Epithelial cell of proximal tubule (primary cell): ENCODE measurements at regions not wholly inside any gene's neighbourhood (a gene's known extent, or its start where the extent isn't known, plus 50 kb on each side); places are given as distances from the start of the nearest gene placed in this dataset.
"Not testable (repeated sequence)": the region's sequence is repeated elsewhere in the genome, so short reads cannot be mapped to it uniquely, and the experiment has no call there.

Experiments
- DNase-seq: peaks from one replicate; pipeline ENCODE4 v3.0.0-alpha.2; 2011; ENCODE audit warnings: low read depth
- H3K4me3 ChIP-seq: 2 replicates; pipeline ENCODE4 v1.5.1; 2011; ENCODE audit warnings: low read depth, mild to moderate bottlenecking, low read length
- TF ChIP-seq, protein P1 (sequence below): conservative IDR thresholded peaks from 2 replicates; pipeline ENCODE4 v1.5.1; 2012; ENCODE audit warnings: low read depth, mild to moderate bottlenecking, low read length

DNA sequence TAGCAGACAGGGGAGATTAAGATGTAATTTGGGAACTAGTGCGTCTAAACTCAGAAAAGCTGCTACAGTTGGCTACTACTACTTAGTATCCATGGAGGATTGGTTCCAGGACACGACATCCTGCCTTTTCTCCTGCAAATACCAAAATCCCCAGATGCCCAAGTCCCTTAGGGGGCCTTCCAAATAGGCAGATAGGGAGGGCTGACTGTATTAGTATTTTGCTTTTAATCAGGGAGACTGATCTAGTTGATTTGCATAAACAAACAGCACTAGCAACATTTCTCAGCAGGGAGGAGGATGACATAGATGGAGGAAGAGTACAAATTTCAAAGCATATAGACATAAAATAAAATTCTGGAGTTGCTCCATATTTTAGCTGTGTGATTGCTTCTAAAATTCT is 621.6 kb upstream of the GOT2 start:
- no peak for DNase-seq
- TF ChIP-seq, protein P1, sequence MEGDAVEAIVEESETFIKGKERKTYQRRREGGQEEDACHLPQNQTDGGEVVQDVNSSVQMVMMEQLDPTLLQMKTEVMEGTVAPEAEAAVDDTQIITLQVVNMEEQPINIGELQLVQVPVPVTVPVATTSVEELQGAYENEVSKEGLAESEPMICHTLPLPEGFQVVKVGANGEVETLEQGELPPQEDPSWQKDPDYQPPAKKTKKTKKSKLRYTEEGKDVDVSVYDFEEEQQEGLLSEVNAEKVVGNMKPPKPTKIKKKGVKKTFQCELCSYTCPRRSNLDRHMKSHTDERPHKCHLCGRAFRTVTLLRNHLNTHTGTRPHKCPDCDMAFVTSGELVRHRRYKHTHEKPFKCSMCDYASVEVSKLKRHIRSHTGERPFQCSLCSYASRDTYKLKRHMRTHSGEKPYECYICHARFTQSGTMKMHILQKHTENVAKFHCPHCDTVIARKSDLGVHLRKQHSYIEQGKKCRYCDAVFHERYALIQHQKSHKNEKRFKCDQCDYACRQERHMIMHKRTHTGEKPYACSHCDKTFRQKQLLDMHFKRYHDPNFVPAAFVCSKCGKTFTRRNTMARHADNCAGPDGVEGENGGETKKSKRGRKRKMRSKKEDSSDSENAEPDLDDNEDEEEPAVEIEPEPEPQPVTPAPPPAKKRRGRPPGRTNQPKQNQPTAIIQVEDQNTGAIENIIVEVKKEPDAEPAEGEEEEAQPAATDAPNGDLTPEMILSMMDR: no peak

GRCh38 chr16:59351305-59351903 is 617.3 kb upstream of the GOT2 start:
- no peak for DNase-seq

More for the DNA sequence above, 621.6 kb upstream of the GOT2 start:
- H3K4me3 ChIP-seq: no peak overlapping the region

GRCh38 chr16:59350670-59351069 is 616.6 kb upstream of the GOT2 start:
- TF ChIP-seq, protein P1: no peak
- no peak overlapping the region for H3K4me3 ChIP-seq
- DNase-seq: no peak

More at GRCh38 chr16:59351305-59351903, 617.3 kb upstream of the GOT2 start:
- TF ChIP-seq, protein P1: no peak
- no peak overlapping the region for H3K4me3 ChIP-seq

- no peak overlapping the region for H3K4me3 ChIP-seq
- no peak for DNase-seq
- TF ChIP-seq, protein P1: no peak
Observed at GRCh38 chr16:59342669-59343068, 608.6 kb upstream of the GOT2 start.

DNA sequence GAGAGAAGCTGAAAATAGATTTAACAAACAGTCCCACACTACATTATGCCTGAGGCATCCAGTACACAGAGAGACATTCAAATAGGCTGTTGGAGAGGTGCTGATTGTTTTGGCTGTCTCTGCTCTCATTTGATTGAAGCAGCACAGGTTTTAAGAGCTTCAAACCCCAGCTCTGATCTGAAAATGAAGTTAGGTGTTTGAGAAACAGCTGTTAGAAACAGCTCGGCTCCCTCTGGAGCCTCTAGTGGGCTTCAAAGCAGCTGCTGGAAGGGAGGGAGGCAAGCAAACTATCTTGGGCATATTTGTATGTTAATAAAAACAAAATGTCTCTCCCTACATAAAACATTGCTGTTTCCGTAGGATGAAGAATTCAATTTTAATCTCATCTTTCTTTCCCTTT is 607.3 kb upstream of the GOT2 start:
- TF ChIP-seq, protein P1: no peak
- H3K4me3 ChIP-seq: no peak overlapping the region
- no peak for DNase-seq

DNA sequence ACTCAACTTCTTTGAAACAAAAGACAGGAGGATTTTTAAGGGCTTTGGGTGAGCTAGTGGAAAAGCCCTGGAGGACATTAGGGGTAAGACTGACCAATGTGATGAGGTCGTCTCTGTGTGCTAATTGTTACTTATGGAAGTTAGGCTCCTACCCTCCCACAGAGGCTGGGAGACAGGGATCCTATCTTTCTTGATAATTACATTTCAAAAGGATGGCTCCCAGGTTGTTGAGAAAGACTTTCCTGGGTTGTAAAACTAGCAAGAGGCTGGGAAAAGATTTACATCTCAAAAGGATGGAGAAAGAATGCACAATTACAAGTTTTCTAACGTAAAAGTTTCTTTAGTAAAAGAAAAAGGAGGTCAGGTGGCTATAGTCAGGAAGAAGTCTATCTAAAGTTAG is 605.8 kb upstream of the GOT2 start:
- no peak overlapping the region for H3K4me3 ChIP-seq
- TF ChIP-seq, protein P1: no peak
- no peak for DNase-seq

GRCh38 chr16:59336136-59336695 is 602.1 kb upstream of the GOT2 start:
- H3K4me3 ChIP-seq: no peak overlapping the region
- TF ChIP-seq, protein P1: no peak
- no peak for DNase-seq

DNA sequence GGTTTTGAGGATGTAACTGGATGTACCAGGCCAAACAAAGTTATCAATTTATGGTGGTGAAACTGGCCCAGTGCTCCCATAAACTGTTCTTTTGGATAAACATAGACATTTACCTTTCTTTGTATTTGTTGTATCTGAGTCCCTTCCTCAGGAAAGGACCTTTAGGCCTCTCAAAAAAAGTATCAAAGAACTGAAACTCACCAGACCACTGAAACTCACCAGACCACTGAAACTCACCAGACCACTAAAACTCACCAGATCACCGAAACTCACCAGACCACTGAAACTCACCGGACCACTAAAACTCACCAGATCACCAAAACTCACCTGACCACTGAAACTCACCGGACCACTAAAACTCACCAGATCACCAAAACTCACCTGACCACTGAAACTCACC is 597.6 kb upstream of the GOT2 start:
- DNase-seq, H3K4me3 ChIP-seq: not testable (repeated sequence)
